GM12872 (cell line): ENCODE measurements at regions not wholly inside any gene's neighbourhood (a gene's known extent, or its start where the extent isn't known, plus 50 kb on each side); places are given as distances from the start of the nearest gene placed in this dataset.

ENCODE experiments used
- TF ChIP-seq, protein P1 (sequence below): IDR thresholded peaks from 3 replicates; pipeline ENCODE4 v1.5.1; 2011; ENCODE audit warnings: low read depth, mild to moderate bottlenecking, low read length, moderate library complexity; ENCODE audit not compliant: insufficient read depth

DNA sequence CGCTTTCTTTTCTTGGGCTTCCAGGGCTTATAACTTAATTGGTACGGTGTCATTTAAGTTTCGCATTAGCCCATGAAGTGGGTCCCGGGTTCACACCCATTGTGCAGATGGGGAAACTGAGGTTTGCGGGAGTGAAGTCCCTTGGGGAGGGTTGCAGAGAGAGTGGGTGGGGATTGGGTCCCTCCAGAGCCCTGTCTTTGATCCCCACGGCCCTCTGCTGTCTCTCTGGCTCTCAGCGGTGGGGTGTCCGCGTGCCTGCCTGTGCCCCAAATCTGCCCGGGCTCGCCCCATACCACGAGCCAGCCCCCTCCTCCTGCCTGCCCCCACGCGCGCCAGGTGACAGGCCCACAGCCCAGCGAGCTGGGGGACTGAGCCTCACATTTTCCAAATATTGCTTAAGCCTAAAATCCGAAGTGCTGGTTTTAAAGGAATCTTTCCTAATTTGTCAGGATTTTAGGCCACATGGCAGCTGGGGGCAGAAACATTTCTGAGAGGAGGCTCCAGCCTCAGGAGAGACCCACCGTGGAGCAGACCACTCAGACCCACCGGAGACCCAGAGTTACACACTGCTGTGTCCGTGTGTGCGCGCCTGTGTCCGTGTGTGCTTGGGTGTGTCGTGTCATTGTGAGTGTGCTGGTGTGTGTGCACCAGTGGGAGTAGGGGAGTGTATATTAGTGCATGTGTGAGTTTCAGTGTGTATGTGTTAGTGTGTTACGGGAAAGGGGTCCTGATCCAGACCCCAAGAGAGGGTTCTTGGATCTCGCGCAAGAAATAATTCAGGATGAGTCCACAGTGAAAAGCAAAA lies 159.5 kb upstream of the IER5L start:
- TF ChIP-seq, protein P1, sequence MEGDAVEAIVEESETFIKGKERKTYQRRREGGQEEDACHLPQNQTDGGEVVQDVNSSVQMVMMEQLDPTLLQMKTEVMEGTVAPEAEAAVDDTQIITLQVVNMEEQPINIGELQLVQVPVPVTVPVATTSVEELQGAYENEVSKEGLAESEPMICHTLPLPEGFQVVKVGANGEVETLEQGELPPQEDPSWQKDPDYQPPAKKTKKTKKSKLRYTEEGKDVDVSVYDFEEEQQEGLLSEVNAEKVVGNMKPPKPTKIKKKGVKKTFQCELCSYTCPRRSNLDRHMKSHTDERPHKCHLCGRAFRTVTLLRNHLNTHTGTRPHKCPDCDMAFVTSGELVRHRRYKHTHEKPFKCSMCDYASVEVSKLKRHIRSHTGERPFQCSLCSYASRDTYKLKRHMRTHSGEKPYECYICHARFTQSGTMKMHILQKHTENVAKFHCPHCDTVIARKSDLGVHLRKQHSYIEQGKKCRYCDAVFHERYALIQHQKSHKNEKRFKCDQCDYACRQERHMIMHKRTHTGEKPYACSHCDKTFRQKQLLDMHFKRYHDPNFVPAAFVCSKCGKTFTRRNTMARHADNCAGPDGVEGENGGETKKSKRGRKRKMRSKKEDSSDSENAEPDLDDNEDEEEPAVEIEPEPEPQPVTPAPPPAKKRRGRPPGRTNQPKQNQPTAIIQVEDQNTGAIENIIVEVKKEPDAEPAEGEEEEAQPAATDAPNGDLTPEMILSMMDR: no peak

DNA sequence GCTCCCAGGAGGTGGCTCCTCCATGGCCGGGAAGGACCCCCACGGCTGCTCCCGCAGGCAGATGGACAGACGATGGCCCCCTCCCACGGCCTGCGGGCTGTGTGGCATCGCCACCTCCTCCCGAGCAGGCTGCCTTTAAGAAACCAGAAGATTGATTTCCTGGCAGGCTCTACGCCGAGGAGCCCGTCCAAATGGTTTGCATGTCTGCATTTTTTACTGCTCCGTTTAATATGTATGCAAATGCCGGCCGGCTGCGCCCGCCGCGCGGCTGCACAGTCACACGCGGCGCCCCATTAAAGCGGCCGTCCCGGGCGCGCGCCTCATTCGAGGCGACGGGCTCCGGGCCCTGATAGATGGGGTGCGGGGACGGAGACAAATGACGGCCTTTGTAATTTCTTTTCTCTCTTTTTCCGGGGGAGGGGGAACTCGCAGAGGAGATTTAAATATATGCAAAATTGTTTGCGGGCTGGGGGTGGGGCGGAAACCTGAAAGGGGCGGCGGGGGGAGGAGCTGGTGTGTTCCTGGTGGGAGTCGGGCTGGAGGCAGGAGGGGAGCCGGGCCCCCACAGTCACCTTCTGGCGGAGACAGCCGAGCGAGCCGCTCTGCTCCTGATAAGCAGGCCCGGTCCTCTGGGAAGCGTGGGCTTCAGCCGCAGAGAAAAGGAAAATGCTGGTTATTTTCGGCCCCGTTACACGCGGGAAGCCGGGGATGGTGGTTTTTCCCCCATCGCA lies 158.7 kb upstream of the IER5L start:
- TF ChIP-seq, protein P1: no peak

DNA sequence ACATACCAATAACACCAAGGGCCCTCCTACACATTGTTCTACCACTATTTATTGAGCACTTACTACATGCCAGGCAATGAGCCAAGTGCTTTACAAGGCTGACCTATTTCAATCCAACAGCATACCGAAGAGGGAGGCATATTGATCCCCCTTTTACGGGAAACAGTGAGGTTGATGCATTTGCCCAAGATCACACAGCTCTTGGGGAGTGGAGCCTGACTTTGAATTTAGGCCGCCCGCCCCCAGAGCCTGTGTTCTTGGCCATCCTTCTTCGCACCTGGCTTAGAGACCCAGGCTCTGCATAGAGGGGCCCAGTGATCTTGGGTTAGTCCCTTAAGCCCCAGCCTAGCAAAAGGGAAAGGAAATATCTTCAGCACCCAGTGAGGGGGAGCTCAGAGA lies 158.1 kb upstream of the IER5L start:
- TF ChIP-seq, protein P1: no peak

DNA sequence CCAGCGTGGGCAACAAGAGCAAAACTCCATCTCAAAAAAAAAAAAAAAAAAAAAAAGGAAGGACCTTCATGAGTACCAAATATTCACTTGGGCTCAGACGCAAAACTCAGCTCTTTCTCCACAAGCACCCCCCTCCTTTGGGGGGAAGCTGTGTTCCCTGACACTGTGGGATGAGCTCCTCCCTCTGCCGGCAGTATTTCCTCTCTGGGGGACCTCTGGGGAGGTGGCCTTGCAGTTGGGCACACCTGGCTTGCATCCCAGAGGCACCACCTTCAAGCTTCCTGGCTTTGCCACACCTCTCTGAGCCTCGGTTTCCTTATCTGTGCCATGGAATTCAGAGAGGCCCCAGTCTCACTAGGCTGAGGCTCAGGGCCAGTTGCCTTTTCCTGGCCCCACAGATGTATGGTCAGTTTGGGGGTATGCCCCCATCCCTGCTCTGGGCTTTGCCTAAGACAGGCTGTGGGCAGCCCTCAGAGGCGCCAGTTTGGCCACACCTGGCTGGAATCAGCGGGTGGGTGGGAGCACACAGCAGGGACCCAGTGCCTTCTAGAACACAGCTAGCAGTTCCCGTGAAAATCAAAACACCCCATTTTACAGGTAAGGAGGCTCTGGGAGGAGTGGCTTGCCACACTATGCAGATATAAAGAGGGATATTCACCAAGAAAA lies 157.5 kb upstream of the IER5L start:
- TF ChIP-seq, protein P1: no peak

DNA sequence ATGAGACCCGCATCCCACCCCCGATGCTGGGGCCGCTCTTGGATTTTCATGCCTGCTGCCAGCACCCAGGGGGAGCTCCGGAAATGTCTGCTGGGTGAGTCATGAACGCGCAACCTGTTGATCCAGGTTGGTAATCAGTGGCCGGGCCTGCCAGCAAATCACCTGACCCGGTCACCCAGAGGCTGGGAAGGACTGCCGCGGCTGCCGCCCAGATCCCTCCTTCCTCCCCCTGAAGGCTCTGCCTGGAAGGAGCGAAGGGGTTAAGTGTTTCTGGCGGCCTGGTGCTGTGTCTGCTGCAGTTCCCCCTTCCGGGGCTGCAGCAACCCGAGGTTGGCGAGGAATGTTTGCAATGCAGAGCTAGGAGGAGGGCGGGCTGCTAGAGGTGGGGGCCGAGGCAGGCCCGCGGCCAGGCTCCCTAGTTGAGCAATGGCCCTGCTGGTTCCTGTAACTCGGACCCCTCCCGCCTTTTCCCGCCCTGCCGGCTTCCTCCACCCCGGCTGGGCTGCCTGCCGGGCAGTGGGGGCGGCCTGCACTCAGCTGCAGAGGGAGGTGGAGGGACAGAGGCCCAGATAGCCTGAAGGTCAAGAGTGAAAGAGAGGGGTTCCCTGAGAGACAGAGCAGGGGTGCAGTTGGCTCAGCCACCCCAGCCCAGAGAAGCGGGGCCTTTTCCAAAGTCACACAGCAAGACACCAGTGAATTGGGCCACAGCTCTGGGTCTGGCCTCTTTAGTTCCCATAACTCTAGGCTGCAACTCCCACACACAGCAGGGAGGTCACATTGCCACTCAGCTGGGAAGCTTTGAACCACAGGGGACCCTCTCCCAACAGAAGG lies 156.3 kb upstream of the IER5L start:
- TF ChIP-seq, protein P1: no peak

DNA sequence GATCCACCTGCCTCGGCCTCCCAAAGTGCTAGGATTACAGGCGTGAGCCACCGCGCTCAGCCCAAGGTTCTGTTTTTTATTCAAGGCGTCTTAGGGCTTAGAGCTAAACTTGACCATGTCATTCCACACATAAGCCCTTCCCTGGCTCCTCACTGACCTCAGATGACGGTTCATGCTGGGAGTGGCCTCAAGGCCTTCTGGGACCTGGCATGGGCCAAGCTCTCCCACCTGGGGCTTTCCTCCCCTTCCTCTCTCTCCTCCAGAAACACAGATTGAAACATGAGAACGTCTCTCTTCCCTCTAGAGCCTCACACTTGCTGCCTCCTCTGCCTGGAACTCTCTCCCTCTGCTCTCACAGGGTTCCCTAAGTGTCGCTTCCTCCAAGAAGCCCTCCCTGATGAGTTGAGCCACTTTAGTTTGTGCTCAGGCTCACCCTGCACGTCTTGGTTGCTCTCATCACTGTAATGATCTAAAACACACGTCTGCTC lies 155.6 kb upstream of the IER5L start:
- TF ChIP-seq, protein P1: no peak
